DMS53 (cell line): ENCODE measurements at regions not wholly inside any gene's neighbourhood (a gene's known extent, or its start where the extent isn't known, plus 50 kb on each side); places are given as distances from the start of the nearest gene placed in this dataset.
"Not testable (repeated sequence)": the region's sequence is repeated elsewhere in the genome, so short reads cannot be mapped to it uniquely, and the experiment has no call there.

ENCODE experiments used
- DNase-seq: peaks from one replicate; lab custom pipeline; 2025; lab: John Stamatoyannopoulos, UW

DNA sequence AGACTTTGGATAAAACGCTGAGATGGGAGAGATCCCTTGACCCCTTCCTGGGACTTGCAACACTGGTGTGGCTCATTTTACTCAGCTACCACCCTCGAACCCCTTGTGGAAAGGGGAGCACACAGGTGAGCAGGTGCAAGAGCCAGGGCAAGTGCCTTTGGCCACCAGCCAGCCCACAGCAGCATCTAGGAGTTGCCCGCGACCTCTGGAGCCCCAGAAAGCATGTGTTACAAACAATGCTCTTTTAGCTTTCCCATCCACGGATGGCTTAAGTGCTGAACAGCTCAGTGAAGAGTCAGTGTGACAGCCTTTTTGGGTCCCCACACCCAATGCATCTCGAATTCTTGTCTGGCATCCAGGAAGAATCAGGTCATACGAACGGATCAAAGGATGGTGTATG is 197.8 kb downstream of the MEMO1 start:
- DNase-seq, result peak; percentile 11

DNA sequence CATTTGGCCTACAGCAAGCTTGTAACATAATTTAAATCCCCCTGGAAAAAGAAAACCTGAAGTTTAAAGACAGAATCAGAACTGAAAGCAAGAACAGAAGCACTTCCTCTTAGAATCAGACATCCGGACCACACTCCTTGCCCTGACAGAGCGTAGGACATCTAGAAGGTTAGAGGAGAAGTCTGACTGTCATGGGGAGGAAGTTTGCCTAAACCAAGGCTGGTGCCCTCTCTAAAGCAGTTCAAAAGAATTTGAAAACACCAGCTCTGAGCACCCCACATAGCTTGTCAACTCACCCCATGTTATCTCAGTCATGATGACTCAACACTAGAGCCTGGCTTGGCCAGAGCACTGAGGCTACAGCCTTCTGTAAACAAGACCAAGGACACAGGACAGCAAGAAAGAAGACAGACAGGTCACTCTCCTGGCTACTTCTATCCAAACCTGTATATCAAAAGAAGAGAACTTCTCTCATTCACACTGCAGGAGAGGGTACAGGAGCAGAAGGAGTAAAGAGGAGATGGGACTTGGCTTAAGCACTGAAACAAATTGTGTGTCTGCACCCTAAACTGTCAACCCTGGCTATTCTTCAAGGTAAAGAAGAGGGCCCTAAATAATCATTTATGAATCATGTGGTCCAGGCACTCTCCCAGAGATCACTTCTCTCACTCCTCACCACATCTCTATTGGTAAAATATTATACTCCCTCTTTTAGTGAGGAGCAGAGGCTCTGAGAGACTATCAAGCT is 198.6 kb downstream of the MEMO1 start:
- peak; percentile 62 for DNase-seq

DNA sequence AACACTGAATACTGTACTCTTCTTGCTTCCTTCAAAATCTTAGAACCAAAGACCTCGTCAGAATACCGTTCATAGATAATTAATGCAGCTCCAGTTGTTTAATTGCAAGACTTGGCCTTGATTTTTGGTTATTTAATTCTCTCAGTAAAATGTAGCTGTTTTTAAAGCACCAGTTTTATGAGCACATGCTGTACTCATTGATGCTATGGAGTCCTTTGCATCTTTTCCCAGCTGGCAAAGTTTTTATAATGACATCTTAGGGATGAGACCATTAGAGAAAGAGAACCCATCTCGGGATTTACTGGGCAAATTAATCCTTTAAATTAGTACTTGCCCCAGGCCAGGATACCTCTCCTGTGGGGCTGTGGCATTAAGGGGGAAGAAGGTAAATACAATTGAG is 199.3 kb downstream of the MEMO1 start:
- DNase-seq, result no peak

DNA sequence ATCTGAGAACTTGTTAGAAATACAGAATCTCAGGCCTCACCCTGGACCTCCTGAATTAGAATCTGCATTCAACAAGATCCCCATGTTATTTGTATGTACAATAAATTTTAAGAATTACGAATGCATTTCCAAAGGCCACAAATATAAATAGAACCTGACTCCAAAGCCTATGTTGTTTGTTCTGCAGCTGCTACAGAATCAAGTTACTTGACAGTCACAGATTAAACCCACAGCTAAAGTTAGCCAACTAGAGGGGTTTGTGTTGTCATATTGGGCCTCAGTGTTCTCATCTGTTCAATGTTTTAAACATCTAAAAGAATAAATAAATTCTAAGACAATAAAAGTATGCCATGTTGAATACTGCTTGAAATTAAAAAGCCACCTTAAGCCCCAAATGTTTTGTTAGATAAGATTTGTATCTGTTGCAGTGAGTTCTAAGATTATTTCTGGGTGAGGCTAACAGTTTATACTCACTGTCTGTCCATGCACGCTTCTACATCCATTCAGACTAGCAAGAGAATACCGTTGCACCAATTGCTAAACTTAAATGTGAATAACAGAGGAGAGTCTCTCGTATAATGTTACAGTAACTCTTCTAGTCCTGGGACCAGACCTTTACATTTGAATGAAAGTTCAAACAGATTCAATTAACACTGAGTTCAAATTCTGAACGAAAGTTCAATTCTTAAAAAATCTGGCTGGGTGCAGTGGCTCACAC is 200.4 kb downstream of the MEMO1 start:
- DNase-seq, result no peak

DNA sequence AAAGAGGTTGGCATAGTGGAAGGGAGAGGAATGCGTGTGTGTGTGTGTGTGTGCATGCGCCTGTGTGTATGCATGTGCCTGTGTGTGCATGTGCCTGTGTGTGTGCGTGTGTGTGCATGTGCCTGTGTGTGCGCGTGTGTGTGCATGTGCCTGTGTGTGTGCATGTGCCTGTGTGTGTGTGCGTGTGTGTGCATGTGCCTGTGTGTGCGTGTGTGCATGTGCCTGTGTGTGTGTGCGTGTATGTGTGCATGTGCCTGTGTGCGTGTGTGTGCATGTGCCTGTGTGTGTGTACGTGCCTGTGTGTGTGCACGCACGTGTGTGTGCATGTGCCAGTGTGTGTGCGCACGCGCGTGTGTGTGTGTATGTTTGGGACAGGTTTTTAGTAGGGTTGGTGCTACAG is 205.1 kb downstream of the MEMO1 start:
- DNase-seq, result no peak

DNA sequence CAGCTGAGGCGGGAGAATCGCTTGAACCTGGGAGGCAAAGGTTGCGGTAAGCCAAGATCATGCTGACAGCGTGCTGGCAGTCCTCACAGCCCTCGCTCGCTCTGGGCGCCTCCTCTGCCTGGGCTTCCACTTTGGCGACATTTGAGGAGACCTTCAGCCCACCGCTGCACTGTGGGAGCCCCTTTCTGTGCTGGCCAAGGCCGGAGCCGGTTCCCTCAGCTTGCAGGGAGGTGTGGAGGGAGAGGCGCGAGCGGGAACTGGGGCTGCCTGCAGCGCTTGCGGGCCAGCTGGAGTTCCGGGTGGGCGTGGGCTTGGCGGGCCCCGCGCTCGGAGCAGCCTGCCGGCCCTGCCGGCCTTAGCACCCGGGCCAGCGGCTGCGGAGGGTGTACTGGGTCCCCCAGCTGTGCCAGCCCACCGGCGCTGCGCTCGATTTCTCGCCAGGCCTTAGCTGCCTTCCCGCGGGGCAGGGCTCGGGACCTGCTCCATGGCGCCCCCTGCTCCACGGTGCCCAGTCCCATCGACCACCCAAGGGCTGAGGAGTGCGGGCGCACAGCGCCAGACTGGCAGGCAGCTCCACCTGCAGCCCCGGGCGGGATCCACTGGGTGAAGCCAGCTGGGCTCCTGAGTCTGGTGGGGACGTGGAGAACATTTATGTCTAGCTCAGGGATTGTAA is 207.2 kb downstream of the MEMO1 start:
- not testable (repeated sequence) for DNase-seq

DNA sequence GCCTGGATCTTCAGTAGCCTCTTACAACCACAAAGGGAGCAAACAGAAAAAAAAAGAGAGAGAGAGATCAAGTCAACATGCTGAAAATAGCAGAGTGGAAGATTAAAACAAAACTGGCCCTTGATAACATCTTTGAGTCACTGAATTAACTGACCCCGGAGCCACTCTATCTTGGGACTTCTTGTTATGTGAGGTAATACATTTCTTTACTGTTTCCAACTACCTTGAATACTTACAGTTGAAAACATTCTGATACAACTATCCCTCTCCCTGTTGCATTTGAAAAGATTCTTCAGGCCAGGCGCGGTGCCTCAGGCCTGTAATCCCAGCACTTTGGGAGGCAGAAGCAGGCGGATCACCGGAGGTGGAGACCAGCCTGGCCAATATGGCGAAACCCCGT is 208.1 kb downstream of the MEMO1 start:
- DNase-seq, result no peak

DNA sequence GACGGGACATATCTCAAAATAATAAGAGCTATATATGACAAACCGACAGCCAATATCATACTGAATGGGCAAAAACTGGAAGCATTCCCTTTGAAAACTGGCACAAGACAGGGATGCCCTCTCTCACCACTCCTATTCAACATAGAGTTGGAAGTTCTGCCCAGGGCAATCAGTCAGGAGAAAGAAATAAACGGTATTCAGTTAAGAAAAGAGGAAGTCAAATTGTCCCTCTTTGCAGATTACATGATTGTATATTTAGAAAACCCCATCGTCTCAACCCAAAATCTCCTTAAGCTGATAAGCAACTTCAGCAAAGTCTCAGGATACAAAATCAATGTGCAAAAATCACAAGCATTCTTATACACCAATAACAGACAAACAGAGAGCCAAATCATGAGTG is 211.5 kb downstream of the MEMO1 start:
- DNase-seq, result not testable (repeated sequence)

DNA sequence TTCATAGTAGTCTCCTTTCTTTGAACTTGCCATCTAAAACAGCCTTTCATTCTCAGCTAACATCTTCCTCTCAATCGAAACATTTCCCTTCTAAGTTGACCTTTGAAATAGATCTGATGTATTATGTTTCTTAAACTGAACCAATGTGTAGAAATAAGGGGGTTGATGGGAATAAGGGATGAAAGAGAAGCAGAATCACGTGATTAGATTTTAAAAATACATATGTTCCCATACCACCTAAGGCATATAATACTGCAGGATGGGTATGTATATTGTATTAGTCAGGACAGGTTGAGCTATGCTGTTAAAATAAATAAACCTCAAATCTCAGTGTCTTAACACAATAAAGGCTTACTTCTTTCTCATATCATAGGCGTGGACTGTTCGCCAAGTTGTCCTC is 207.5 kb upstream of the SRD5A2 start:
- DNase-seq, result no peak

DNA sequence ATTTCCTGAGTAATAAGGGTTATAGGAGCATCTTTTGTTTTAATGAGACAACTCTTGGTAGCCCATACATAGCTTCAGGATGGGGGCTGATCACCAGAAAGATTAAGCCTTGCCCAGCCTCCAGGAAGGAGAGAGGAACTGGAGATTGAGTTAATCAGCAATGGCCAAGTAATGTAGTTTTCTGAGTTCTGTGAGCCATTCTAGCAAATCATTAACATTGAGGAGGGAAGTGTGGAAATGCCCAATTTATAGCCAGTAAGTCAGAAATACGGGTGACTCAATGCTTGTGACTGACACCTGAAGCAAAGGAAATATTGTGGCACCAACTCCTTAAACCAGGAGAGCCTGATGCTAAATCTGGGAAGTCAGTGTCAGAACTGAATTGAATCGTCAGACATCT is 205.1 kb upstream of the SRD5A2 start:
- DNase-seq, result peak; percentile 3

DNA sequence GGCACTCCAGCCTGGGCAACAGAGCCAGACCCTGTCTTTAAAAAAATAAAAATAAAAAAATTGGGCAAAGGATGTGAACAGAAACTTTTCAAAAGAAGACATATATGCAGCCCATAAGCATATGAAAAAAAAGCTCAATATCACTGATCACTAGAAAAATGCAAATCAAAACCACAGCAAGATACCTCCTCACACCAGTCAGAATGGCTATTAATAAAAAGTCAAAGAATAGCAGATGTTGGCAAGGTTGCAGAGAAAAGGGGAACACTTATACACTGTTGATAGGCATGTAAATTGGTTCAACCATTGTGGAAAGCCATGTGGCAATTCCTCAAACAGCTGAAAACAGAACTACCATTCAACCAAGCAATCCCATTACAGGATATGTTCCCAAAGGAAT is 204.1 kb upstream of the SRD5A2 start:
- DNase-seq, result no peak

DNA sequence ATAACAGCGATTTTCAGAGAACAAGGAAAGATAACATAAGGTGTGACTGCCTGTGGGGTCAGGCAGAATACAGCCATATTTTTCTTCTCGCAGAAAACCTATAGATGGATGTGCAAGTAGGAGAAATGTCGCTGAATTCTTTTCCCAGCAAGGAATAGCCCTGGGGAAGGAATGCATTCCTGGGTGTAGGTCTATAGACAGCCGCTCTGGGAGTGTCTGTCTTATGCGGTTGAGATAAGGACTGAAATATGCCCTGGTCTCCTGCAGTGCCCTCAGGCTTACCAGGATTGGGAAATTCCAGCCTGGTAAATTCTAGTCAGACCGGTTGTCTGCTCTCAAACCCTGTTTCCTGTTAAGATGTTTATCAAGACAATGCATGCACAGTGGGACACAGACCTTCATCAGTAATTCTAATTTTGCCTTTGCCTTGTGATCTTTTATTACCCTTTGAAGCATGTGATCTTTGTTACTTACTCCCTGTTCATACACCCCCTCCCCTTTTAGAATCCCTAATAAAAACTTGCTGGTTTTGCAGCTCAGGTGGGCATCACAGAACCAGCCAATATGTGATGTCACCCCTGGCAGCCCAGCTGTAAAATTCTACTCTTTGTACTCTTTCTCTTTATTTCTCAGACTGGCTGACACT is 202.8 kb upstream of the SRD5A2 start:
- peak; percentile 2 for DNase-seq

DNA sequence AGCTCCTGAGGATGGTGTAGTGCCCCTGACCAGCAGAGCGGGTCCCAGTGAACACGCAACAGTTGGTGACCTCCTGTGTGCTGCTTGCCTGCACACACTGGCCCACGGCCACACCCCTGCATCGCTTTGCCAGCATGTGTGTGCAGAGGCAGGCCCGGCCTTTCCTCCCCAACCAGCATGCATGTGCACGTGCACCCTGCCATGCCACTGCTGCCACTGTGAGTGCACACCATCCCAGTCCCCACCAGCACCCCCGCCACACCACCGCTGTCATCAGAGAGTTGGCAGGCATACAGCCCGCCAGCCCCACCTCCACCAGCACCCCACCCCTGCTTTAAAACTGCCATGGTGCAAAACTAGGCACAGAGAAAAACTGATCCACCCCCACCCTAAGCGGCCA is 197.4 kb upstream of the SRD5A2 start:
- no peak for DNase-seq

DNA sequence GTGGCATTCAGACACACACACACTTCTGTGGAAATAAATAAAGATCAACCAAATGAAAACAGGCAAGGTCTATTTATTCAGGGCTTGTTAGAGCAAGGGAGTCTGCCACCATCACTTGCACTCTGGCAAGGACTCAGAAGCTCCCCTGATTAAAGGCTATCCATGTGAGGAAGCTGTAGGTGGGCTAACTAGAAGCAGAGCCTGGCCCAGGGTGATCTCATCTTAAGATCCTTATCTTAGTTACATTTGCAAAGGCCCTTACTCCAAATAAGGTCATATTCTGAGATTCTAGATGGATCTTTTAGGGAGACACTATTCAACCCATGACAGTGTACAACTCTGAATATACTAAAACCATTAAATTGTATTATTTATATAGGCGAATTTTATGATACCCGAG is 190.0 kb upstream of the SRD5A2 start:
- DNase-seq, result no peak

DNA sequence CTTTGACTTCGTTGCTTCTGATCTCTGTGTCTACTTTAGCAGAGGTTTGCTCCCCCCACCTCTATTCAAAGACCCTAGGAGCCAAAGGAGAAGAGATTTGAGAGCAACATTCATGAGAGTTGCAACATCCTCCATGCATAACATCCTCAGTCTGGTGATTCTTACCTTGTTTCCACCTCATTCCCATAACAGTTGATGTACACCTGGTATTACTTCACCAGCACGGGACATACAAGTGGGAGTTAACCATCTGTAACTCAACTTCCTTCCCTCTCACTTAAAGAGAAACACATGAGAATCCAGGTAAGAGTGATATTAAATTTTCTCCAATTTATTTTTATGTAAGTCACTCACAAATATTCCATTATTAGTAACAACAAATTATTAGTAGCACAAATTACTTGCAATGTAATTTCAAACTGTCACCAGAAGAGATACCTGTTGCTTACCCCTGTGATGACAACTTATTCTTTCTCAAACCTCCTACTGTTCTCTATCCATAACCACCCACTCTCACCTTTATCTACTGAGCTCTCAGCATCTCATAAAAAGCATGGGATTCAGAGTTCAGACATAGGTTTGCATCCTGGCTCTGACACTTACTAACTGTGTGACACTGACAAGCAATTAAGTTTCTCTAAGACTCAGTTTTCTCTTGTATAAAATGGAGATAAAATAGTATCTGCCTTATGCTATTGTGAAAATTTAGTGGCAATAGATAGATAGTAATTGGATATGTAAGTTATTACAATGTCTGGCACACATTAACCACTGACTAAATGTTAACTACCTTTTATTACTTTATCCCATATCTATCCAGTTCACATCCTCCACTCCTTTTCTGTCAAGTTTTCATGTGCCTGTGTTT is 184.6 kb upstream of the SRD5A2 start:
- no peak for DNase-seq

DNA sequence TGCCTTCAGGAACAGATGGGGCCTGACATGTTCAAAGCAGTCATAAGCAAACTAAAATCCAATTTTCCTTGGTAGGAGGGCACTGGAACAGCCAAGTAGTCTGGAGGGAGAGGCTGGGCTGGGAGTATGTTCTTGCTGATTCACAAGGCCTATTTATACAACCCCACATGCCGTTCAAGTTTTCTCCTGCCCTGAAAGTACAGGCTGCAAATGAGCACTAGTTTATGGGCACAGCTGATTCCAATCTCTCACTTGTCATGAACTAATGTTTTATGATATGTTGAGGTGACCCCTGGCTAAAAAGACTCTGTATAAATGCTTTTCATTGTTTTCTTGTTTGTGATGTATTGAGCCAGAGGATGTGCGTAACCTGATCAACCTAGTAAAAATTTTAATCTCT is 183.4 kb upstream of the SRD5A2 start:
- DNase-seq, result no peak

DNA sequence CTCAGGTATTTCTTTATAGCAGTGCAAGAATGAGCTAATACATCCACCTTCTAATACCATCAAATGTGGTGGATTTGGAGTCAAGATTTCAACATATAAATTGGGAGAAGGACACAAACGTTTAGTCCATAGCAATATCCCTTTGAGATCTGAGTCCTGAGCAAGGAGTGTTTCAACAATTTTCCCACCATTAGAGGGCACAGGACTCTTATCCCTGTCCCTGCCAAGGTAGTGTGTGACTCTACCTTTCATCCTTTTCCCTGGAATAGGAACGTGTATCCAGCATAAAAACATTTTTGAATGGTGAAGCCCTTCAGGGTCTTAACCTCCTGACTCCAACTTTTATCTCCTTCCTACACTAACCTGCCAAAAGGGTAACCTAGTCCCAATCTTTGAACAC is 181.3 kb upstream of the SRD5A2 start:
- DNase-seq, result no peak

DNA sequence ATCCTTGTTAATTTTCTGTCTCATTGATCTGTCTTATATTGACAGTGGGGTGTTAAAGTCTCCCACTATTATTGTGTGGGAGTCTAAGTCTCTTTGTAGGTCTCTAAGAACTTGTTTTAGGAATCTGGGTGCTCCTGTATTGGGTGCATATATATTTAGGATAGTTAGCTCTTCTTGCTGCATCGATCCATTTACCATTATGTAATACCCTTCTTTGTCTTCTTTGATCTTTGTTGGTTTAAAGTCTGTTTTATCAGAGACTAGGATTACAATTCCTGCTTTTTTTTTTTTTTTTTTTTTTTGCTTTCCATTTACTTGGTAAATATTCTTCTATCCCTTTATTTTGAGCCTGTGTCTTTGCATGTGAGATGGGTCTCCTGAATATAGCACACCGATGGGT is 176.6 kb upstream of the SRD5A2 start:
- DNase-seq, result not testable (repeated sequence)

DNA sequence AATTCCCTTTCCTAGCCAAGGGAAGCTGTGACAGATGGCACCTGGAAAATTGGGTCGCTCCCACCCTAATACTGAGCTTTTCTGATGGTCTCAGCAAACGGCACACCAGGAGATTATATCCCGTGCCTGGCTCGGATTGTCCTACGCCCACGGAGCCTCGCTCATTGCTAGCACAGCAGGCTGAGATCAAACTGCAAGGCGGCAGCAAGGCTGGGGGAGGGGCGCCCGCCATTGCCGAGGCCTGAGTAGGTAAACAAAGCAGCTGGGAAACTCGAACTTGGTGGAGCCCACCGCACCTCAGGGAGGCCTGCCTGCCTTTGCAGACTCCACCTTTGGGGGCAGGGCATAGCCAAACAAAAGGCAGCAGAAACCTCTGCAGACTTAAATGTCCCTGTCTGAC is 168.0 kb upstream of the SRD5A2 start:
- not testable (repeated sequence) for DNase-seq

DNA sequence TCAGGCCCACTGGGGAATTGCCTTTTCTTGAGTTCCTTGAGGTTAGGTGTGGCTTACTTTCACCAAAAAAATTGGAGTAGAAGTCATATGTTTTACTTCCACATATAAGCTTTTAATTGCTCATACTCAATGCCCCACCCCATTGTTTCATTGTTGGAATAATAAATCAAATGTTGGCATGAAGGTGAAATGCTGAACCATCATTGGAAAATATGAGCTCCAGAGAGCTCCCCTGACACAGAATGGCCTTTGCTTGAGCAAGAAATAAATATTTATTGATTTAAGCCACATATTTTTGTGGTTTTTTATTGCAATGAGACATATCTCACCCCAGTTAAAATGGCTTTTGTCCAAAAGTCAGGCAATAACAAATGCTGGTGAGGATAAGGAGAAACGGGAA is 167.3 kb upstream of the SRD5A2 start:
- DNase-seq, result no peak

DNA sequence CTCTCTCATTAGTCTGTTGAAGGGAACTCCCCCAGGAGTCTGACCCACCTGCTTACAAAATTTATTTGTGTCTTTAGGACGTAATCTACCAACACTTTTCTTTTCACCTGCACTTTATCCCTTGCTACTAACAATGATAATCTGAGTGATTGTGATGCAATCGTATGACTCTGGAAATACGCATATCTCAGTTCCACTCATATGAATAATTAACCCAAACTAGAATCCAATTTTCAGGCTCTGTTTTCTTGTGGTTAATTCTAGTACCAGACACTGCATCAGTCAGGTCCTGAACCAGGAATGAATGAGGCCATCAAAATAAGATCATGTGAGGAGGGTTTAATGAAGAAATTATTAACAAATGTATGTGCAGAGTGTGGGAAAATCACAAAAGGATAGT is 158.4 kb upstream of the SRD5A2 start:
- no peak for DNase-seq
